GM10248 (cell line): ENCODE measurements at regions not wholly inside any gene's neighbourhood (a gene's known extent, or its start where the extent isn't known, plus 50 kb on each side); places are given as distances from the start of the nearest gene placed in this dataset.
"Not testable (repeated sequence)": the region's sequence is repeated elsewhere in the genome, so short reads cannot be mapped to it uniquely, and the experiment has no call there.

Experiments
- CTCF ChIA-PET: fragments of 300-600 bp; sonication (Branson Sonifier 250); formaldehyde crosslinking; extraction: SDS; loops from one replicate; lab custom pipeline; 2021; ENCODE audit warnings: antibody characterized with exemption; lab: Yijun Ruan, JAX
- POLR2A ChIA-PET: fragments of 350-650 bp; sonication (Branson Sonifier 250); formaldehyde crosslinking; extraction: SDS; loops from one replicate; lab custom pipeline; 2020; ENCODE audit warnings: antibody characterized with exemption; lab: Yijun Ruan, JAX
- DNase-seq: peaks from one replicate; pipeline ENCODE4 v3.0.0; 2012; ENCODE audit errors: extremely low spot score
- TF ChIP-seq, protein P1 (sequence below): IDR thresholded peaks from 2 replicates; pipeline ENCODE4 v1.5.1; 2012; ENCODE audit warnings: mild to moderate bottlenecking, low read depth; ENCODE audit errors: extremely low read depth, missing control alignments, control extremely low read depth

DNA sequence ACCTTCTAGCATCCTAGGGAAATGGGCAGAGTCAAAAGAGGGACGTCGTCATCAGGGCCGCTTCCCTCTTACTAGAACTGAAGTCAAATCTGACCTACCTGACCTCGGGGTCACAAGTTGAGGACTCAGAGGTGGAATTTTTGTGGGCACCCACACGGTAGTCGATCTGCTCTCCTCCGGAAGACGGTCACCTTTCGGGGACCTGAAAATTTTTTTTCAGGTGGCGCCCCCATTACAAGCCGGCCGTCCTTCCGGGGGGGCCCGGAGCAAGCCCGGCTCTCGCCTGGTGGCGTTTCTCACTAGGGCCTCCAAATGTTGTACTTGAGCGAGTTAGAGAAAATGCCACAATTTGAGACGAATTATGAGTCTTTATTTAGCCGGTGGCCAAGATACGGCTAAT is 157.5 kb upstream of the FRG2C start:
- CTCF ChIA-PET: no interaction called here
- no peak for DNase-seq
- POLR2A ChIA-PET: no interaction called here
- TF ChIP-seq, protein P1, sequence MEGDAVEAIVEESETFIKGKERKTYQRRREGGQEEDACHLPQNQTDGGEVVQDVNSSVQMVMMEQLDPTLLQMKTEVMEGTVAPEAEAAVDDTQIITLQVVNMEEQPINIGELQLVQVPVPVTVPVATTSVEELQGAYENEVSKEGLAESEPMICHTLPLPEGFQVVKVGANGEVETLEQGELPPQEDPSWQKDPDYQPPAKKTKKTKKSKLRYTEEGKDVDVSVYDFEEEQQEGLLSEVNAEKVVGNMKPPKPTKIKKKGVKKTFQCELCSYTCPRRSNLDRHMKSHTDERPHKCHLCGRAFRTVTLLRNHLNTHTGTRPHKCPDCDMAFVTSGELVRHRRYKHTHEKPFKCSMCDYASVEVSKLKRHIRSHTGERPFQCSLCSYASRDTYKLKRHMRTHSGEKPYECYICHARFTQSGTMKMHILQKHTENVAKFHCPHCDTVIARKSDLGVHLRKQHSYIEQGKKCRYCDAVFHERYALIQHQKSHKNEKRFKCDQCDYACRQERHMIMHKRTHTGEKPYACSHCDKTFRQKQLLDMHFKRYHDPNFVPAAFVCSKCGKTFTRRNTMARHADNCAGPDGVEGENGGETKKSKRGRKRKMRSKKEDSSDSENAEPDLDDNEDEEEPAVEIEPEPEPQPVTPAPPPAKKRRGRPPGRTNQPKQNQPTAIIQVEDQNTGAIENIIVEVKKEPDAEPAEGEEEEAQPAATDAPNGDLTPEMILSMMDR: no peak

DNA sequence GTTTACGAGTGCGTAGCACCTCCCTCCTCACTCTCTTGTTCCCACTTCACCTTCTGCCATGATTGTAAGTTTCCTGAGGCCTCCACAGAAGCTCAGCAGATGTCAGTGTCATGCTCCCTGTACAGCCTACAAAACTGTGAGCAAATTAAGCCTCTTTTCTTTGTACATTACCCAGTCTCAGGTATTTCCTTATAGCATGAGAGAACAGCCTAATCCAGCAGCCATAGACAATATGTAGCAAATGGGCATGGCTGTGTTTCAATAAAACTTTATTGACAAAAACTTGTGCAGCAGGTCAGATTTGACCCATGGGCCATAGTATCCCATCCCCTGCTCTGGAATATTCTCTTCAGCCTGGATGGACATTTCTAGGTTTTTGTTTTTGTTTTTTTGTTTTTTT is 156.2 kb upstream of the FRG2C start:
- POLR2A ChIA-PET, CTCF ChIA-PET, DNase-seq: not testable (repeated sequence)

DNA sequence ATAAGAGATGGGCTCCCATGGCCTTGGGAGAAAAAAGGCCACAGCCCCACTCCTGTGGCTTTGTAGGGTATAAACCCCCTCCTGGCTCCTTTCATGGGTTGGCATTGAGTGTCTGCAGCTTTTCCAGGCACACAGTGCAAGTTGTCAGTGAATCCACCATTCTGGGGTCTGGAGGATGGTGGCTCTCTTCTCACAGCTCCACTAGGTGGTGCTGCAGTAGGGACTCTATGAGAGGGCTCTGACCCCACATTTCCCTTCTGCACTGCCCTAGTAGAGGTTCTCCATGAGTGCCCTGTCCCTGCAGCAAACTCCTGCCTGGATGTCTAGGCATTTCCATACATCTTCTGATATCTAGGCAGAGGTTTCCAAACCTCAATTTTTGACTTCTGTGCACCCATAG is 136.5 kb upstream of the FRG2C start:
- POLR2A ChIA-PET, CTCF ChIA-PET, DNase-seq: not testable (repeated sequence)

DNA sequence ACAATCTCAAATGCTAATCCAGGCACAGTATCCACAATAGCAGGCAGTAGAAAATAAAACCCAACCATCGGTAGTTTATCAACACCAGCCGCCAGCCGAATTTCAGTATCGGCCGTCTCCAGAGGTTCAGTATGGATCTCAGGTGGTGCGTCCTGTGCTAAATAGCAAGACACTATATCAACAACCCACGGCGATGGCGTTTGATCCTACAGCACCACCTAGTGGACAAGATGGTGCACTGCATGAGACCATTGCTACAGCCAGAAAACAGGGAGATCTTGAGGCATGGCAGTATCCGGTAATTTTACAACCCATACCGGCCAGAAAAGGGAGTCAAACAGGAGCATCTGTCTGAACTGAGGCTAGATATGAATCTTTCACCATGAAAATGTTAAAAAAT is 112.0 kb upstream of the FRG2C start:
- TF ChIP-seq, protein P1: peak; percentile 47
- CTCF ChIA-PET, DNase-seq, POLR2A ChIA-PET: not testable (repeated sequence)

DNA sequence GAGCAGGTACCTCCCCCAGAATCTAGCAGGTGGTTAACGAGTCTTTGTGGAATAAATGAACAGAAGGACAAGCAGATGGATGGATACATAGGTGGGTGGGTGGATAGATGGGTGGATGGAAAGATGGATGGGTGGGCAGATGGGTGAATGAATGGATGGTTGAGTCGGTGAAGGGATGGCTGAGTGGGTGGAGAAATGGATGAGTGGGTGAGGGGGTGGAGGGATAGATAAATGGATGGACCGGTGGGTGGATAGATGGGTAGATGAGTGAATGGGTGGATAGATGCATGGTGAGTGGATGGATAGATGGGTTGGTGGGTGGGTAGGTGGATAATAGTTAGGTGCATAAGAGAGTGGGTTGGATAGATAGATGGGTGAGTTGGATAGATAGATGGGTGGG is 99.7 kb upstream of the FRG2C start:
- DNase-seq, POLR2A ChIA-PET: not testable (repeated sequence)
- CTCF ChIA-PET: interaction anchor here (1.4 kb wide), 1 partner anchor 16 kb away, joined by 3 read pairs; no protein-coding TSS in a partner anchor

DNA sequence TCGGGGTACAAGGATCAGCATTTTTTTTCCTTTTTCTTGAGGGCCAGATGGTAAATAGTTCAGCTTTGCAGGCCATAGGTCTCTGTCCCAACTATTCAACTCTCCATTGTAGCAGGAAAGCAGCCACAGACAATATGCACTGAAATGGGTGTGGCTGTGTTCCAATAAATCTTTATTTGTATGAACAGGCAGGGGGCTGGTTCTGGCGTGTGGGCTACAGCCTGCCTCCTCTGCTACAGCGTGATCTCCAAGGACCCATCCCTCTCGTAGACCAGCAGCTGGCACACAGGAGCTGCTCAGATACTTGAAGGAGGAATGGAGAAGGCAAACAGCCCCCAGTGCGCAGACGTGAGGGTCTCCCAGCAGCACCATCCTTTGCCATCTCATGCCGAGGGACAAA is 91.8 kb upstream of the FRG2C start:
- POLR2A ChIA-PET, DNase-seq, CTCF ChIA-PET: not testable (repeated sequence)

DNA sequence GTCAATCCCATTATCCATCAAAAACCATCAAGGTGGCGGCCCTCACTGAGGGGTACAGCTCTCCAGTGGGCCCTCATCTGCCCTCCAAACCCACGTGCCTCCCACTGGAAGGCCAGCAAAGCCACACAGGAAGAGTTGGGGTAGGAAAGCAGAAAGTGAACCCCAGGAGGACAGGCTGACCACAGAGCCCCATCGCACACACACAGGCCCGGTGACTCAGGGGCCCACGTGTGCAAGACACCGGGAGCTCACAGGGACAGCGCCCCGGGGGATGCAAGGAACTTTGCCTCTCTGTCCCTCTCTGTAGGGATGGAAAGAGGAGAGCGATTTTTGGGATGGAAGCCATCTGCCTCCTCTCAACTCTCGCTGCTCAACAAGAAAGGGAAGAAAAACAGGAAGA is 85.0 kb upstream of the FRG2C start:
- POLR2A ChIA-PET: not testable (repeated sequence)

DNA sequence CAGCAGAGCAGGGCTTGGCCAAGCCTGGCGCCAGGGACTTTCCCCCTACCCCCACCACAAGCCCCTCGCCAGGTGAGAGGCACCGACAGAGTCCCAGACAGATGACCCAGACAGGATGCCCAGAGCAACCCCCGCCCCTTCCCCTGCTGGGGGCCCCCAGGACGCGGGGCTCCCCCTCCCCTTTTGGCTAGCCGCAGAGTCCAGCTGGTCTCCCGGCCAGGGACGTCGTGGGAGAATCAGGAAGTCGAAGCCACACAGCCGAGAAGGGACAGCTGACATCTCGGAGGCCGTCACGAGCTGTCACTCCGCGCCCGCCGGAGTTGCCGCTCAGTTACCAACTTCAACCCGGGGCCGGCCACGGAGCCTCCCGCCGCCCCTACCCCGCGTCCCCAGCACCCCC is 84.6 kb upstream of the FRG2C start:
- POLR2A ChIA-PET, DNase-seq: not testable (repeated sequence)
- CTCF ChIA-PET: interaction anchor here (0.7 to 1.1 kb wide), 3 partner anchors 8 to 64 kb away, joined by 3 read pairs; no protein-coding TSS in a partner anchor

More for the DNA sequence above, 85.0 kb upstream of the FRG2C start:
- not testable (repeated sequence) for DNase-seq
- CTCF ChIA-PET: interaction anchor here (1.1 kb wide), 1 partner anchor 8 kb away, joined by 3 read pairs; no protein-coding TSS in a partner anchor

DNA sequence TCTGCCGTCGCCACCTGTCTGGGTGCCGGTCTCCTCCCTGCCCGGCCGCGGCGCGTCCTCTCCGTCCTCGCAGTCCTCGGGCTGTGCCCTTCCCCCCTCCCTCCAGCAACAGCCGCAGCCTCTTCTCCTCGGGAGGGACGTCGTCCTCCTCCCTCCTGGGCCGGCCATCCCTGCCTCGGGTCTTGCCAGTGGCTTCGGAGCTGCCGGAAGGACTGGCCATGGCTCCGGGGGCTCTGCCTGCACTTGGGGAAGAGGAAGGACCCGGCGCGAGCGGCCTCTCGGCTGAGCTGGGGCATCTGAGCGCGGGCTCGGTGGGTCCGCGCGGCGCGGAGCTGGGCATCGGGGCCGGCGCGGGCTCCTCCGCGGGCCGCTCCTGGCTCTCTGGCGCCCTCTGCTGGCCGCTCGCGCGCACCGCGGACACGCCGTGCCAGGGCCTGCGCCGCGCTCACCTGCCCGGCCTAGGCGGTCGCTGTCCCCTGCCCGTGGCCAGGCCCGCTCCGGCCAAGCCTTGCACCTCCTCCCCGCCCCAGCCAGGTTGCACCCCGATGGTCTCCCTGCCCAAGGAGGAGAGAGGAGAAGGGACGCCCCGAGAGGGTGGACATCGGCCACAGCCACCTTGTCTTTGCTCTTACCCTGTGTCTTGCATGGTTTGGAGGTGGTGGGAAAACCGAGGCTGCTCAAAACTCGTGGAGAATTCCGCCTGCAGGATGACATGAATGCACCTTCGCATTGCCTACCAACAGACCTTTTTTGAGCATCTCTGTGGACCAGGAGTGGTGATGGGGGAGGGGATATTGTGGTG is 83.9 kb upstream of the FRG2C start:
- TF ChIP-seq, protein P1: peak; percentile 66
- POLR2A ChIA-PET: not testable (repeated sequence)
- peak; percentile 51 for DNase-seq
- CTCF ChIA-PET: interaction anchor here (0.7 to 1.1 kb wide), 3 partner anchors 9 to 63 kb away, joined by 3 read pairs; no protein-coding TSS in a partner anchor

DNA sequence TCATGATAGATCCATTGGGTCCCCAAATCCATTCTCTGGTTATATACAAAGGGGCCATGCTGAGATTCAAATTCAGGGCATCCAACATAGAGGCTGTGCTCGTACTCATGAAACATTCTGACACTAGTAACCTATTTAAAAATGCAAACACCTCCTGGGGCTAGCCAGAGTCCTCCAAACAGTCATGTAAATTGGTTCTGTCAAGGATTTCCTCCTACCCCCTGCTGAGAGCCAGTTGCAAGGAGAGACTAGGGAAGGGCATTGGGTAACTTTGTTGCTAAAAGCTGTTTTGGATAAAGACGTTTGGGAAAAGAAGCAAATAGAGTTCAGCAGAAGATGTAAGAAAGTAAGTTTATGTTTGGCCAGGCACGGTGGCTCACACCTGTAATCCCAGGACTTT is 81.6 kb upstream of the FRG2C start:
- CTCF ChIA-PET, DNase-seq, POLR2A ChIA-PET: not testable (repeated sequence)

DNA sequence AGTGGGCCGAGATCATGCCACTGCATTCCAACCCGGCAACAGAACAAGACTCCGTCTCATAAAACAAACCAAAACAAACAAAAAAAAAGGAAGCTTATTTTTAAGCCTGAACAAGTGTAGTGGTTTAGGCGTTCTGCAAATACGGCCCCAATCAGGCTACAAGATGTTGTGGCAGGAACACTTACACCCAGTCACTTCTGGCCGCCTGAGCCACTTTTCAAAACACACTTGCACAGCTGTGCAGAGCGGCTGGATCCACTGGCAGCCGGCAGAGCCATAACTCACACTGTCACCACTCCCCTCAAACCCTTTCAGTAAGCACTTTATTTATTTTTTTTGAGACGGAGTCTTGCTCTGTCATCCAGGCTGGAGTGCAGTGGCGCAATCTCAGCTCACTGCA is 81.0 kb upstream of the FRG2C start:
- DNase-seq, CTCF ChIA-PET, POLR2A ChIA-PET: not testable (repeated sequence)

DNA sequence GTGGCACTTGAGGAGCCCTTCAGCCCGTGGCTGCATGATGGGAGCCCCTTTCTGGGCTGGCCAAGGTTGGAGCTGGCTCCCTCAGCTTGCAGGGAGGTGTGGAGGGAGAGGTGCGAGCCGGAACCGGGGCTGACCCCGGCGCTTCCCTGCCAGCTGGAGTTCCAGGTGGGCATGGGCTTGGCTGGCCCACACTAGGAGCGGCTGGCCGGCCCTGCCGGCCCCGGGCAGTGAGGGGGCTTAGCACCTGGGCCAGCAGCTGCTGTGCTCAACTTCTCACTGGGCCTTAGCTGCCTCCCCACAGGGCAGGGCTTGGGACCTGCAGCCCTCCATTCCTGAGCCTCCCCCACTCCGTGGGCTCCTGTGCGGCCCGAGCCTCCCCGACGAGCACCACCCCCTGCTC is 76.4 kb upstream of the FRG2C start:
- POLR2A ChIA-PET, DNase-seq, CTCF ChIA-PET: not testable (repeated sequence)

DNA sequence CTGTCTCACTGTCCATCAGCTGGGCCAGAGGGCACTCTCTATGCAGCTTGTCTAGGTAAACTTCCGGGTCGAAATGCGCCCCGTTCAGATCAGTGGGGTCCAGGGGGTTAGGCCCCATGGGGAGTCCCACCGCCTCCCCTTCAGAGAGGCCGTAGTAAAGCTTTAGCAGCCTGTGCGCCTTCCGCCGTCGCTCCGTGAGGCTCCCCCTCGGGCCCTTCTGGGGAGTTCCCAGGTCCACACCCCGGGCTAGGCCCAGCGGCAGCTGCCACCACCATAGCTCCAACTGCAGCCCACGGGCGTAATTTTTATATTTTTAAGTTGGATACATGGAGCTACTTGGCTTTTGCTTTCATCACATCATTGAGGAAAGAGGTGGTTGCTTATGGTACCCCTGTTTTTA is 73.7 kb upstream of the FRG2C start:
- POLR2A ChIA-PET, CTCF ChIA-PET, DNase-seq: not testable (repeated sequence)
